SK-N-SH (cell line): ENCODE measurements at regions not wholly inside any gene's neighbourhood (a gene's known extent, or its start where the extent isn't known, plus 50 kb on each side); places are given as distances from the start of the nearest gene placed in this dataset.
A peak's percentile ranks its signal among the peaks of the same experiment; 100 is the strongest.

Experiments used
- CTCF ChIA-PET: fragments of 300-600, 350-600 bp; formaldehyde crosslinking; extraction: SDS; loops from one replicate; lab custom pipeline; 2021; lab: Yijun Ruan, JAX
- POLR2A ChIA-PET: fragments of 350-600 bp; sonication (Branson Sonifier 250); formaldehyde crosslinking; extraction: SDS; loops from one replicate; lab custom pipeline; 2020; ENCODE audit warnings: antibody characterized with exemption, inconsistent platforms; lab: Yijun Ruan, JAX
- DNase-seq: peaks from one replicate; pipeline ENCODE4 v3.0.0; 2012
- H2AFZ ChIP-seq: fragments of 200-600 bp; sonication (generic); 2 replicates; pipeline ENCODE4 v1.8.1; 2016; ENCODE audit warnings: antibody characterized with exemption, mild to moderate bottlenecking, low read depth
- H3F3A ChIP-seq: fragments of 200-600 bp; sonication (generic); replicated peaks from 2 replicates; pipeline ENCODE3; 2016; ENCODE audit warnings: antibody characterized with exemption, mild to moderate bottlenecking; ENCODE audit not compliant: insufficient read depth
- H3K27ac ChIP-seq, 2 experiments: fragments of 200-500 bp in 1 of 2; fragments of 200-600 bp in 1 of 2; sonication (Bioruptor generic) in 1 of 2; sonication (generic), shearing (Covaris generic) in 1 of 2; 2 replicates each; pipeline versions ENCODE4 v1.5.1 to v1.6.1; 2014 to 2016; ENCODE audit warnings: low read depth in 2 of 2, inconsistent platforms in 1 of 2, low read length in 1 of 2, mild to moderate bottlenecking in 1 of 2, mixed read lengths in 1 of 2
- H3K27me3 ChIP-seq: fragments of 200-600 bp; sonication (generic), shearing (Covaris generic); 2 replicates; pipeline ENCODE4 v1.6.1; 2016; ENCODE audit warnings: mixed run types; ENCODE audit not compliant: insufficient read depth
- H3K36me3 ChIP-seq, 2 experiments: fragments of 200-500 bp in 1 of 2; fragments of 200-600 bp in 1 of 2; sonication (Bioruptor generic) in 1 of 2; sonication (generic) in 1 of 2; replicated peaks in 1 of 2; 2 replicates each; pipeline versions ENCODE3 to v1.5.1; 2014 to 2016; ENCODE audit warnings: low read length in 1 of 2, mild to moderate bottlenecking in 1 of 2; ENCODE audit not compliant: insufficient read depth in 2 of 2, control insufficient read depth in 1 of 2
- H3K4me1 ChIP-seq, 2 experiments: fragments of 200-500 bp in 1 of 2; fragments of 200-600 bp in 1 of 2; sonication (Bioruptor generic) in 1 of 2; sonication (generic), shearing (Covaris generic) in 1 of 2; 2 replicates each; pipeline versions ENCODE4 v1.5.1 to v1.6.1; 2014 to 2016; ENCODE audit warnings: low read depth in 1 of 2, low read length in 1 of 2, mixed run types in 1 of 2; ENCODE audit not compliant: insufficient read depth in 2 of 2, control insufficient read depth in 1 of 2
- H3K4me2 ChIP-seq: fragments of 200-600 bp; sonication (generic), shearing (Covaris generic); 2 replicates; pipeline ENCODE4 v1.6.1; 2017; ENCODE audit warnings: mixed run types
- H3K4me3 ChIP-seq, 2 experiments: fragments of 200-500 bp in 1 of 2; fragments of 200-600 bp in 1 of 2; sonication (Bioruptor generic) in 1 of 2; sonication (generic), shearing (Covaris generic) in 1 of 2; 2 replicates each; pipeline versions ENCODE4 v1.5.1 to v1.8.1; 2014 to 2016; ENCODE audit warnings: low read depth in 2 of 2, inconsistent platforms in 1 of 2, low read length in 1 of 2, mild to moderate bottlenecking in 1 of 2, mixed read lengths in 1 of 2, moderate library complexity in 1 of 2
- H3K79me2 ChIP-seq: fragments of 200-600 bp; sonication (generic); 2 replicates; pipeline ENCODE4 v1.8.1; 2017; ENCODE audit warnings: mild to moderate bottlenecking; ENCODE audit not compliant: insufficient read depth
- H3K9ac ChIP-seq: fragments of 200-600 bp; sonication (generic); 2 replicates; pipeline ENCODE4 v1.6.1; 2017; ENCODE audit warnings: mixed run types
- H3K9me2 ChIP-seq: fragments of 200-600 bp; sonication (generic); 2 replicates; pipeline ENCODE4 v1.6.1; 2017; ENCODE audit warnings: mixed run types
- H3K9me3 ChIP-seq: fragments of 200-600 bp; sonication (generic); 2 replicates; pipeline ENCODE4 v1.6.1; 2017; ENCODE audit warnings: mixed run types, mild to moderate bottlenecking, moderate library complexity
- H4K20me1 ChIP-seq: fragments of 200-600 bp; sonication (generic); 2 replicates; pipeline ENCODE4 v1.6.1; 2017; ENCODE audit warnings: mild to moderate bottlenecking, mixed run types; ENCODE audit not compliant: insufficient read depth
- ELF1 ChIP-seq: IDR thresholded peaks from 2 replicates; pipeline ENCODE4 v1.4.0; 2012
- FOXM1 ChIP-seq: IDR thresholded peaks from 2 replicates; pipeline ENCODE4 v1.4.0; 2012; ENCODE audit warnings: low read depth, mild to moderate bottlenecking
- MEF2A ChIP-seq: IDR thresholded peaks from 2 replicates; pipeline ENCODE4 v1.4.0; 2012; ENCODE audit warnings: low read depth, borderline replicate concordance
- MXI1 ChIP-seq: IDR thresholded peaks from 2 replicates; pipeline ENCODE4 v1.6.1; 2012; ENCODE audit warnings: mild to moderate bottlenecking, low read depth, low read length, improper control_type of control experiment
- NRF1 ChIP-seq: IDR thresholded peaks from 2 replicates; pipeline ENCODE4 v1.6.1; 2012; ENCODE audit warnings: low read depth, mild to moderate bottlenecking, low read length
- RAD21 ChIP-seq: IDR thresholded peaks from 2 replicates; pipeline ENCODE4 v1.6.1; 2012; ENCODE audit warnings: mild to moderate bottlenecking, low read length
- RXRA ChIP-seq: IDR thresholded peaks from 2 replicates; pipeline ENCODE4 v1.4.0; 2012; ENCODE audit warnings: low read depth, mild to moderate bottlenecking, borderline replicate concordance
- SMC3 ChIP-seq: IDR thresholded peaks from 2 replicates; pipeline ENCODE4 v1.6.1; 2012; ENCODE audit warnings: low read depth, low read length, improper control_type of control experiment
- TEAD4 ChIP-seq: IDR thresholded peaks from 2 replicates; pipeline ENCODE4 v1.4.0; 2012; ENCODE audit warnings: mild to moderate bottlenecking, borderline replicate concordance; ENCODE audit not compliant: insufficient read depth
- WGBS: methylation state at CpG from one replicate; pipeline ENCODE4 v1.1.6; 2017; ENCODE audit warnings: low lambda C conversion rate; 5-methylcytosine and 5-hydroxymethylcytosine counted together
- TF ChIP-seq, protein P1 (sequence below): IDR thresholded peaks from 2 replicates; pipeline ENCODE4 v1.4.0; 2012; ENCODE audit warnings: low read depth
- TF ChIP-seq, protein P2 (sequence below): IDR thresholded peaks from 2 replicates; pipeline ENCODE4; 2012
- TF ChIP-seq, protein P3 (sequence below): fragments of 200-600 bp; sonication (generic); IDR thresholded peaks from 2 replicates; pipeline ENCODE4 v1.6.1; 2017; ENCODE audit warnings: antibody characterized with exemption, mild to moderate bottlenecking, moderate library complexity

DNA sequence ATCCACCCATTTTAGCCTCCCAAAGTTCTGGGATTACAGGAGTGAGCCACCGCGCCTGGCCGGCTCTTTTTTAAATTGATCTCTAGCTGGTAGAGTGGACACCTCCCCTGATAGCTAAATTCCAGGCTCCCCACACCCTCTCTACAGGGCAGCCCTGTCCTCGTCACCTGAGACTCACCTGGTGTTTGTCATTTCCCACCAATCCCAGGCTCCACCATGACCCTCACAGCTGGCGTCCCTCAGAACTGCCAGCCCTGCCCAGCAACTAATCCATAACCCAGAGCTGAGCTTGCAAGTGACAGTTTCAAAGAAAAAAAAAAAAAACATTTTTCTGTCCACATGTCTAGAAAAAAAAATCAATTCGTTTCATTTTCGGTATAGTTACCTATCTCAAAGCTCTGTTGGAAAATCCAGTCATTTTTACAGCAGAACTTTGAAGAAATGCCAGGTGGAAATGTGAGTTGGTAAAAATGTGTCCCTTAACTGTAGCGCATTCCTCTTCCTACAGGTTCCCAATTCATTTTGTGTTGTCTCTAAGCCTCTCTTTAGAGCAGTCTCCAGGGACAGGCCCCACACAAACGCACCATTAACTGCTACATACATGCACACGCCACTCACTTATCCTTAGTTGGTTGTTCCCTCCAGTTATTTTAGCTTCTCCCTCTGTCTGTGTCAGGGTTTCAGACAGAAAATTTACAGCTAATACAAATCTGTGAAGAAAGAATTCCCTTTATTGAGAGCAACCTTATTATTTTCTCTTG, 294.7 kb downstream of the FBXO15 start:
- WGBS, result 16% methylated on average over 9 of the region's 10 CpGs
- no peak for DNase-seq
- no peak for TF ChIP-seq RXRA
- no peak for TF ChIP-seq FOXM1
- TF ChIP-seq, protein P1, sequence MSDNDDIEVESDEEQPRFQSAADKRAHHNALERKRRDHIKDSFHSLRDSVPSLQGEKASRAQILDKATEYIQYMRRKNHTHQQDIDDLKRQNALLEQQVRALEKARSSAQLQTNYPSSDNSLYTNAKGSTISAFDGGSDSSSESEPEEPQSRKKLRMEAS, result no peak
- TF ChIP-seq MXI1, result no peak
- no peak for TF ChIP-seq ELF1

DNA sequence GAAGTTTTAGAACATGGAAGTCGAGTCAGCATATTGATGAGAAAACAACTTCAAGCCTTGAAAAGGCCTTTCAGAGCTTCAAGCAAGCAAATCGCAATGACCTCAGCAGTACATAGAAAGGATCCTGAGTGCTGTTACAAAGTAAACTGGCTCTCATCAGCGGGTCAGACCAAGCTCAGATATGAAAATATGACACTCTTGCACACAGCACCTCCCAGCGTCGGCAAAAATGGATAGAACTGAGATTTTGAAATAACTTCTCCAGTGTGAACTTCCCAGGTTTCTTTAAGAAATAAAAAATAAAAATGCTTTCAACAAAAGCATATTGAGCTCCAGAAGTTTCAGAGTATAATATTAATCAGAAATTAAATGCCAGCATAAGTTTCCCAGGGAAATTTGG, 296.9 kb downstream of the FBXO15 start:
- Histone ChIP-seq H3K9me3 (no peaks in the 10 kb centered on the region), H3K4me2 (no peak overlapping the region)
- no peak for DNase-seq
- peak; percentile 31 for TF ChIP-seq RAD21
- TF ChIP-seq NRF1, result no peak
- TF ChIP-seq, protein P2, sequence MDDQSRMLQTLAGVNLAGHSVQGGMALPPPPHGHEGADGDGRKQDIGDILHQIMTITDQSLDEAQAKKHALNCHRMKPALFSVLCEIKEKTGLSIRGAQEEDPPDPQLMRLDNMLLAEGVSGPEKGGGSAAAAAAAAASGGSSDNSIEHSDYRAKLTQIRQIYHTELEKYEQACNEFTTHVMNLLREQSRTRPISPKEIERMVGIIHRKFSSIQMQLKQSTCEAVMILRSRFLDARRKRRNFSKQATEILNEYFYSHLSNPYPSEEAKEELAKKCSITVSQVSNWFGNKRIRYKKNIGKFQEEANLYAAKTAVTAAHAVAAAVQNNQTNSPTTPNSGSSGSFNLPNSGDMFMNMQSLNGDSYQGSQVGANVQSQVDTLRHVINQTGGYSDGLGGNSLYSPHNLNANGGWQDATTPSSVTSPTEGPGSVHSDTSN, result no peak
- TF ChIP-seq, protein P3, sequence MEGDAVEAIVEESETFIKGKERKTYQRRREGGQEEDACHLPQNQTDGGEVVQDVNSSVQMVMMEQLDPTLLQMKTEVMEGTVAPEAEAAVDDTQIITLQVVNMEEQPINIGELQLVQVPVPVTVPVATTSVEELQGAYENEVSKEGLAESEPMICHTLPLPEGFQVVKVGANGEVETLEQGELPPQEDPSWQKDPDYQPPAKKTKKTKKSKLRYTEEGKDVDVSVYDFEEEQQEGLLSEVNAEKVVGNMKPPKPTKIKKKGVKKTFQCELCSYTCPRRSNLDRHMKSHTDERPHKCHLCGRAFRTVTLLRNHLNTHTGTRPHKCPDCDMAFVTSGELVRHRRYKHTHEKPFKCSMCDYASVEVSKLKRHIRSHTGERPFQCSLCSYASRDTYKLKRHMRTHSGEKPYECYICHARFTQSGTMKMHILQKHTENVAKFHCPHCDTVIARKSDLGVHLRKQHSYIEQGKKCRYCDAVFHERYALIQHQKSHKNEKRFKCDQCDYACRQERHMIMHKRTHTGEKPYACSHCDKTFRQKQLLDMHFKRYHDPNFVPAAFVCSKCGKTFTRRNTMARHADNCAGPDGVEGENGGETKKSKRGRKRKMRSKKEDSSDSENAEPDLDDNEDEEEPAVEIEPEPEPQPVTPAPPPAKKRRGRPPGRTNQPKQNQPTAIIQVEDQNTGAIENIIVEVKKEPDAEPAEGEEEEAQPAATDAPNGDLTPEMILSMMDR, result peak; percentile 50
- TF ChIP-seq TEAD4, result no peak
- TF ChIP-seq SMC3, result peak; percentile 19; the same call in 1 of the 2 replicates
- TF ChIP-seq MEF2A, result no peak
- TF ChIP-seq, all 33 proteins: peak for 3
- no peak overlapping the region for H3K9ac ChIP-seq
- ChIA-PET CTCF (interaction anchor here (1.2 to 10.4 kb wide), 4 partner anchors 8 to 1089 kb away, joined by 4 to 73 read pairs (median 8); no protein-coding TSS in a partner anchor), POLR2A (no interaction called here)
- no peak overlapping the region for H2AFZ ChIP-seq
- H3K9me2 ChIP-seq, result no peaks in the 10 kb centered on the region
- H3K4me3 ChIP-seq, result no peak overlapping the region
- WGBS, result 10% methylated on average over 5 of the region's 5 CpGs
- no peaks in the 10 kb centered on the region for H3K4me1 ChIP-seq
- no peaks in the 10 kb centered on the region for H3K36me3 ChIP-seq
- H3K27ac ChIP-seq, result no peak overlapping the region
- H3K79me2 ChIP-seq, result no peaks in the 10 kb centered on the region
- H3F3A ChIP-seq, result no peaks in the 10 kb centered on the region
- H3K27me3 ChIP-seq, result peaks cover 31% of the 10 kb centered on the region
- H4K20me1 ChIP-seq, result no peaks in the 10 kb centered on the region

More for the DNA sequence above, 294.7 kb downstream of the FBXO15 start:
- Histone ChIP-seq H3F3A (no peaks in the 10 kb centered on the region), H3K9me2 (no peaks in the 10 kb centered on the region), H3K9me3 (no peaks in the 10 kb centered on the region), H3K4me2 (no peak overlapping the region), H3K4me3 (no peak overlapping the region), H3K9ac (no peak overlapping the region), H3K27ac (no peak overlapping the region), H3K79me2 (no peaks in the 10 kb centered on the region), H2AFZ (no peak overlapping the region), H4K20me1 (no peaks in the 10 kb centered on the region), H3K36me3 (no peaks in the 10 kb centered on the region), H3K4me1 (no peaks in the 10 kb centered on the region), H3K27me3 (peaks cover 31% of the 10 kb centered on the region)
- ChIA-PET POLR2A (no interaction called here), CTCF (interaction anchor here (0.7 to 2.8 kb wide), 2 partner anchors 10 to 11 kb away, joined by 4 to 12 read pairs; no protein-coding TSS in a partner anchor)
